ENCODE measurements at regions not wholly inside any gene's neighbourhood (a gene's known extent, or its start where the extent isn't known, plus 50 kb on each side); places are given as distances from the start of the nearest gene placed in this dataset.

- intact Hi-C loops (cut with DNase I) = no loop called here
- no peaks in the 10 kb centered on the region for H3K27me3 ChIP-seq
- H3K9me3 ChIP-seq = no peaks in the 10 kb centered on the region
- no peaks in the 10 kb centered on the region for H3K4me1 ChIP-seq
- H3K36me3 ChIP-seq = no peaks in the 10 kb centered on the region
- no peak for TF ChIP-seq CTCF (IDR thresholded peaks at IDR 0.05)
- H3K9ac ChIP-seq (ENCODE audit: low read depth in 2 of 2, low read length in 2 of 2) = no peak overlapping the region
- DNase-seq = no peak
- no peak overlapping the region for H3K27ac ChIP-seq
- H3K4me3 ChIP-seq = no peak overlapping the region
These were observed 140.0 kb upstream of the UBE2E1 start for GRCh38 chr3:23665741-23666140.

GRCh38 chr3:23666818-23667217, 138.9 kb upstream of the UBE2E1 start:
- Histone ChIP-seq H3K4me1 (peaks cover 3% of the 10 kb centered on the region), H3K9me3 (no peaks in the 10 kb centered on the region), H3K4me3 (no peak overlapping the region), H3K27me3 (peaks cover 2% of the 10 kb centered on the region), H3K36me3 (no peaks in the 10 kb centered on the region), H3K27ac (no peak overlapping the region), H3K9ac (ENCODE audit: low read depth in 2 of 2, low read length in 2 of 2) (no peak overlapping the region)
- no peak for TF ChIP-seq CTCF (IDR thresholded peaks at IDR 0.05)
- DNase-seq = no peak
- intact Hi-C loops (cut with DNase I) = no loop called here

GRCh38 chr3:23667536-23668429, 138.0 kb upstream of the UBE2E1 start:
- intact Hi-C loops (cut with DNase I) = no loop called here
- Histone ChIP-seq H3K27me3 (peaks cover 5% of the 10 kb centered on the region), H3K9me3 (no peaks in the 10 kb centered on the region), H3K36me3 (no peaks in the 10 kb centered on the region), H3K27ac (no peak overlapping the region), H3K9ac (ENCODE audit: low read depth in 2 of 2, low read length in 2 of 2) (no peak overlapping the region), H3K4me1 (peaks cover 3% of the 10 kb centered on the region), H3K4me3 (no peak overlapping the region)
- no peak for TF ChIP-seq CTCF (IDR thresholded peaks at IDR 0.05)
- no peak for DNase-seq

GRCh38 chr3:23668430-23668904, 137.3 kb upstream of the UBE2E1 start:
- intact Hi-C loops (cut with DNase I) = no loop called here
- Histone ChIP-seq H3K4me1 (peaks cover 3% of the 10 kb centered on the region), H3K27me3 (peaks cover 5% of the 10 kb centered on the region), H3K9ac (ENCODE audit: low read depth in 2 of 2, low read length in 2 of 2) (no peak overlapping the region), H3K4me3 (no peak overlapping the region), H3K27ac (no peak overlapping the region), H3K36me3 (no peaks in the 10 kb centered on the region), H3K9me3 (no peaks in the 10 kb centered on the region)
- DNase-seq = no peak
- no peak for TF ChIP-seq CTCF (IDR thresholded peaks at IDR 0.05)

GRCh38 chr3:23669541-23670255, 136.1 kb upstream of the UBE2E1 start:
- Histone ChIP-seq H3K4me1 (peaks cover 3% of the 10 kb centered on the region), H3K27ac (no peak overlapping the region), H3K9ac (ENCODE audit: low read depth in 2 of 2, low read length in 2 of 2) (no peak overlapping the region), H3K4me3 (no peak overlapping the region), H3K27me3 (peaks cover 5% of the 10 kb centered on the region), H3K36me3 (no peaks in the 10 kb centered on the region), H3K9me3 (no peaks in the 10 kb centered on the region)
- intact Hi-C loops (cut with DNase I) = no loop called here
- TF ChIP-seq CTCF (IDR thresholded peaks at IDR 0.05) = no peak
- DNase-seq = no peak
